ENCODE measurements at regions not wholly inside any gene's neighbourhood (a gene's known extent, or its start where the extent isn't known, plus 50 kb on each side); places are given as distances from the start of the nearest gene placed in this dataset.

DNA sequence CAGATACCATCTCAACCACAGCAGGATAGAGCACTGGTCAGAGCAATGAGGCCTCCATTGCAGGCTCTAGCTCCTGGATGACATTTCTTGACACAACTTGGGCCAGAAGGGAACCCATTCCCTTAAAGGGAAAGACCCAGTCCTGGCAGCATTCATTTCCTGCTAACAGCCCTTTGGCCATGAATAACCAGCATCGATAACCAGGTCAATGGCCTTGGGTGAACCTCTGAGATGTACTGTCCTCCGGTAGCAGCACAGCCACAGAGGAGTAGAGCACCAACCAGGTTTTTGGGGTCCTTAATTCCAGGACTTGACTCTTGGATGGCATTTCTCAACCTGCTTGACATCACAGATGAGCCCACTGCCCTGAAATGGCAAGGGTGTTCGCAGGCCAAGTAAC lies 71.2 kb upstream of the FKBP1C start:
- DNase-seq (ENCODE audit: low spot score): no peak
- H3K4me3 Mint-ChIP-seq (ENCODE audit: unreplicated experiment): no peak overlapping the region
- TF ChIP-seq, protein P1, sequence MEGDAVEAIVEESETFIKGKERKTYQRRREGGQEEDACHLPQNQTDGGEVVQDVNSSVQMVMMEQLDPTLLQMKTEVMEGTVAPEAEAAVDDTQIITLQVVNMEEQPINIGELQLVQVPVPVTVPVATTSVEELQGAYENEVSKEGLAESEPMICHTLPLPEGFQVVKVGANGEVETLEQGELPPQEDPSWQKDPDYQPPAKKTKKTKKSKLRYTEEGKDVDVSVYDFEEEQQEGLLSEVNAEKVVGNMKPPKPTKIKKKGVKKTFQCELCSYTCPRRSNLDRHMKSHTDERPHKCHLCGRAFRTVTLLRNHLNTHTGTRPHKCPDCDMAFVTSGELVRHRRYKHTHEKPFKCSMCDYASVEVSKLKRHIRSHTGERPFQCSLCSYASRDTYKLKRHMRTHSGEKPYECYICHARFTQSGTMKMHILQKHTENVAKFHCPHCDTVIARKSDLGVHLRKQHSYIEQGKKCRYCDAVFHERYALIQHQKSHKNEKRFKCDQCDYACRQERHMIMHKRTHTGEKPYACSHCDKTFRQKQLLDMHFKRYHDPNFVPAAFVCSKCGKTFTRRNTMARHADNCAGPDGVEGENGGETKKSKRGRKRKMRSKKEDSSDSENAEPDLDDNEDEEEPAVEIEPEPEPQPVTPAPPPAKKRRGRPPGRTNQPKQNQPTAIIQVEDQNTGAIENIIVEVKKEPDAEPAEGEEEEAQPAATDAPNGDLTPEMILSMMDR (IDR thresholded peaks at IDR 0.05): no peak
- no peak overlapping the region for H3K27ac Mint-ChIP-seq (ENCODE audit: unreplicated experiment)
- no peaks in the 10 kb centered on the region for H3K27me3 Mint-ChIP-seq (ENCODE audit: low read depth)
- no peaks in the 10 kb centered on the region for H3K4me1 Mint-ChIP-seq (ENCODE audit: low read depth)
- peaks cover 28% of the 10 kb centered on the region for H3K9me3 Mint-ChIP-seq (ENCODE audit: low read depth)
- H3K36me3 Mint-ChIP-seq (ENCODE audit: low read depth): no peaks in the 10 kb centered on the region

DNA sequence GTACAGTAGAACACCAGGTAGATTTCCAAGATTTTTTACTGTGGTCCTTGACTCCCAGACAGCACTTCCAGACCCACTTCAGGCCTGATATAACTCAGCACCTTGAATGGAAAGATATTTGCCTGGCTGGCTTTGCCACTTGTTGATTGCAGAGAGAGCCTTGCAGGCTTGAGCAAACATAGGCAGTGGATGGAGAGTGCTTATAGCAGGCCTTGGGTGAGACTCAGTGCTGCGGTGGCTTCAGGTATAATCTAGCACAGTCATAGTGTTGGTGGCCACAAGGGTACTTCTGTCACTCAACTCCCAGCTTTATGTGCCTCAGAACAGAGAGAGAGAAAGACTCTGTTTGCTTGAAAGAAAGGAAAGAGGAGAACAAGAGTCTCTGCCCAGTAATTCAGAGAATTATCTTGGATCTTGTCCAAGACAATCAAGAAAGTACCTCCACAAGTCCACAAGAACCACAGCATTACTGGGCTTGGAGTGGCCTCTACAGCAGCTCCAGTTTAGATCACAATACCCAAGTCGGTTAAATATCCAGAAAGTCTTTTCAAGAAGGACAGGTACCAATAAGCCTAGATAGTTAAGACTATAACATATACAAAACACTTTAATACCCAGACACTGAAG lies 70.5 kb upstream of the FKBP1C start:
- no peaks in the 10 kb centered on the region for H3K27me3 Mint-ChIP-seq (ENCODE audit: low read depth)
- TF ChIP-seq, protein P1 (IDR thresholded peaks at IDR 0.05): no peak
- no peak for DNase-seq (ENCODE audit: low spot score)
- H3K4me1 Mint-ChIP-seq (ENCODE audit: low read depth): no peaks in the 10 kb centered on the region
- no peaks in the 10 kb centered on the region for H3K36me3 Mint-ChIP-seq (ENCODE audit: low read depth)
- H3K4me3 Mint-ChIP-seq (ENCODE audit: unreplicated experiment): no peak overlapping the region
- no peak overlapping the region for H3K27ac Mint-ChIP-seq (ENCODE audit: unreplicated experiment)
- H3K9me3 Mint-ChIP-seq (ENCODE audit: low read depth): peaks cover 22% of the 10 kb centered on the region

DNA sequence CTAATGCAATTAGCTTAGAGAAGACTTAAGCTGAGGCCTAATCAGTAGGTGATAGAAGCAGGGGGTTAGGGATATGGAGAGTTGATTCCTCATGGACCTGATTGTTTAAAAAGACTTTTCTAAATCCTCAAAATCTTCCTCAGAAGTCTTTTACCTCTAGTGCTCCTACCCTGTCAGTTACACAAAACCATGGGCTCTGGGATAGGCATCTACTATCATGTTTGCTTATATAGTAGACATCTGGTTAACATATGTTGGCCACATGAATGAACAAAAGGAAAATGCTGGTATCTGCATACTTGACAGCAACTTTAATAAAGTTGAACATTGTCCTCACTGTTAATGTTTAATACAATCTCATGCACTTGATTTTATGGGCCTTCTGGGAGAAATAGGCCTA lies 61.5 kb upstream of the FKBP1C start:
- Mint-ChIP-seq H3K27ac (ENCODE audit: unreplicated experiment) (no peak overlapping the region), H3K4me1 (ENCODE audit: low read depth) (no peaks in the 10 kb centered on the region), H3K4me3 (ENCODE audit: unreplicated experiment) (no peak overlapping the region), H3K27me3 (ENCODE audit: low read depth) (no peaks in the 10 kb centered on the region), H3K9me3 (ENCODE audit: low read depth) (no peaks in the 10 kb centered on the region), H3K36me3 (ENCODE audit: low read depth) (no peaks in the 10 kb centered on the region)
- TF ChIP-seq, protein P1 (IDR thresholded peaks at IDR 0.05): no peak
- no peak for DNase-seq (ENCODE audit: low spot score)

DNA sequence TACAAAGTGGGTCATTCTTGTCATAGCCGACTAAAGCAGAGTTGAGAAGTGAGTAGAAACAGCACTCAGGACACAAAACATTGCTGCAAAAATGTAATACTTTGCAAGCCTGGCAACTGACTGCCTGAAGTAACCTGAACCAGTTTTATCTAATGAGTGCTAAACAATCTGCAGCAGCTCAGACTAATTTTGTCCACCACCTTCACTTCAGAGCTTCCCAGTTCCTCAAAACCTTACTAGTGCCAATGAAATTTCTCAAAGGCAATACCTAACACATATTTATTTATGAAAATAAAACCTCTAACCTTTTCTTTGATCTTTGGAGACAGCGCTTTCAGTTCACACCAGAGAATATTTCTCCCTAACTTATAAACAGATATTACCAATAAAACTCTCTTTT lies 56.7 kb upstream of the FKBP1C start:
- no peaks in the 10 kb centered on the region for H3K4me1 Mint-ChIP-seq (ENCODE audit: low read depth)
- no peak for DNase-seq (ENCODE audit: low spot score)
- TF ChIP-seq, protein P1 (IDR thresholded peaks at IDR 0.05): no peak
- H3K9me3 Mint-ChIP-seq (ENCODE audit: low read depth): no peaks in the 10 kb centered on the region
- no peaks in the 10 kb centered on the region for H3K36me3 Mint-ChIP-seq (ENCODE audit: low read depth)
- no peaks in the 10 kb centered on the region for H3K27me3 Mint-ChIP-seq (ENCODE audit: low read depth)
- no peak overlapping the region for H3K27ac Mint-ChIP-seq (ENCODE audit: unreplicated experiment)
- no peak overlapping the region for H3K4me3 Mint-ChIP-seq (ENCODE audit: unreplicated experiment)
